ENCODE measurements at regions not wholly inside any gene's neighbourhood (a gene's known extent, or its start where the extent isn't known, plus 50 kb on each side); places are given as distances from the start of the nearest gene placed in this dataset.
A peak's percentile ranks its signal among the peaks of the same experiment; 100 is the strongest.
"Not testable (repeated sequence)": the region's sequence is repeated elsewhere in the genome, so short reads cannot be mapped to it uniquely, and the experiment has no call there.

DNA sequence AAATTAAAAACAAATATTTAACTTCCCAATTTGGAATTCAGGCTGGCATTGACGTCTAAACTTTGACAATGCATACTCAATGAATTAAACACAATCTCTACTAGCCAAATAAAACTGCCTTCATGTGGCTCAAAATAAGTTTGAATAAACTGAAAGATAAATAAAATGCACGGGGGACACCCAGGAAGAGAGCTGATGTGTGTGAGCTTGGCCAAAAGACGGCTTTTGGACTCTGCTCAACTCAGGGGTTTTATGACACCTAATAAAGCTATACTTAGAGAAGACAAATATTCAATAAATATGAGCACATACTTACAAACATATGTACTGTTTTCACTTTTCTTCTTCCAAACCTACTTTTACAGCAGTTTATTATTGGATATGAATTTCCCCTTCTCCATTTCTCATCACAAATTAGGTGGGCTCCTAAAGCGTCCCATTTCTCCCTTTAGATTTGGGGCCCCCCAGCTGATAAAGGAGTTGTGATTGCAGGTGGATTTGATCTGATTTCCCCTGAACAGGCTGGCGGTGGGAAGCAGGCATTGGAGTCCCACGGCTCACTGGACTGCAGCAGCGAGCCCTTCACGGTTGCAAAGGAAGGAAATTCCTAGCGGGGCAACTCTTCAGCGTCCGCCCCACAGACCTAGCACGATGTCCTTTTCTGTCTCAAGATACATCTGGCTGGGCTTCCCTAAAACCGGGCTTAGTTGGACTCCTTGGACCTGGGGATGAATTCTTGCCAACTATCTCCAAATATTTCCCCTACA lies 79.6 kb downstream of the INSIG1 start:
- DNase-seq (ENCODE audit: low read depth in 2 of 2), result no peak

DNA sequence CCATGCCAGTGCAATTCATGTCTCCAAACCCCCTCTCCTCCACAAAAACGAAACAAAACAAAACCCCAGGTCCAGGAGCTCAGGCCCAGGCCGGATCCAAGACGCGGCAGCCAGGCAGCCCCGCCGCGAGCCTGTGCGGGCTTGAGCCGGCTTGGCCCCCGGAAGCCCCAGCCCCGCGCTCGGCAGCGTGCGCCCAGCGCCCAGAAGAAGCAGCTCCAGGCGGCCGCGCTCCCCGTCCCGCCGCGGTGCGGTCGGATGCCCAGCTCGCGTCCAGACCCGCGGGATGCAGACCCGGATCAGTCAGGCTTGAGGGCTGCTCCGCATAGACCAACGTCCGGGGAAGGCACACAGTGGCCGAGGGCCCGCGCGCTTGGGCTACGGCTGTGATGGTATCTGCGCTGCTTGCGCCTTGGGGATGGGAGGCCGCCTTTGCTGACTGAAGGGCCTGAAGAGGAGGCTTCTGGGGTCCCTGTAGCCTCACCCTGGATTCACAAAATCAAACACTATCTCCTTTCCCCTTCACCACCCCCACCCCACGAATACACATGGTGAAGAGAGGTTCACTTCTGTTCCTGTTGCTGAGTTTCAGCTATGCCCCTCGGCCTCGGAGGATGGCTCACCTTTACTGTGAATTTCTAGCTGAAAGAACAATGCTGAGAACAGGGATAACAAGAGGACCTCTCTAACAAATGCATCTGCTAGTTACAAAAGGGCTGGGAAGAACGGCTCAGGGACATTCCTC lies 79.9 kb upstream of the EN2 start:
- no peak for DNase-seq (ENCODE audit: low read depth in 2 of 2)

DNA sequence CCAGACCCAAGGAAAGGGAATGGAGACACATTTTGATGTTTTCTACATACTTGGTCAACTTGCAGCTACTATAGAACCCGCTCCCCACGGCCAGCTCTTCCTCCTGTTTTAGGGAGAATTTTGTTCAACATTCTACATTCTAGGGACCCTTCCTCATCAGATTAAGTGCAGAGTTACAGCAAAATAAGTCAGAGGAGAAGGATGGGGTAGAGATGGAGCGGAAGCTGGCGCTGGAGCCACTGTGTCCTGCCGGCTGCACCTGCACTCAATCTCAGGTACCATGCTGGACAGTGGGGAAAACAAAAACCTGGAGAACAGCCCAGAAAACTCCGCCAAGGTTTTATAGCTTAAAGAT lies 79.4 kb upstream of the EN2 start:
- no peak for DNase-seq (ENCODE audit: low read depth in 2 of 2)

DNA sequence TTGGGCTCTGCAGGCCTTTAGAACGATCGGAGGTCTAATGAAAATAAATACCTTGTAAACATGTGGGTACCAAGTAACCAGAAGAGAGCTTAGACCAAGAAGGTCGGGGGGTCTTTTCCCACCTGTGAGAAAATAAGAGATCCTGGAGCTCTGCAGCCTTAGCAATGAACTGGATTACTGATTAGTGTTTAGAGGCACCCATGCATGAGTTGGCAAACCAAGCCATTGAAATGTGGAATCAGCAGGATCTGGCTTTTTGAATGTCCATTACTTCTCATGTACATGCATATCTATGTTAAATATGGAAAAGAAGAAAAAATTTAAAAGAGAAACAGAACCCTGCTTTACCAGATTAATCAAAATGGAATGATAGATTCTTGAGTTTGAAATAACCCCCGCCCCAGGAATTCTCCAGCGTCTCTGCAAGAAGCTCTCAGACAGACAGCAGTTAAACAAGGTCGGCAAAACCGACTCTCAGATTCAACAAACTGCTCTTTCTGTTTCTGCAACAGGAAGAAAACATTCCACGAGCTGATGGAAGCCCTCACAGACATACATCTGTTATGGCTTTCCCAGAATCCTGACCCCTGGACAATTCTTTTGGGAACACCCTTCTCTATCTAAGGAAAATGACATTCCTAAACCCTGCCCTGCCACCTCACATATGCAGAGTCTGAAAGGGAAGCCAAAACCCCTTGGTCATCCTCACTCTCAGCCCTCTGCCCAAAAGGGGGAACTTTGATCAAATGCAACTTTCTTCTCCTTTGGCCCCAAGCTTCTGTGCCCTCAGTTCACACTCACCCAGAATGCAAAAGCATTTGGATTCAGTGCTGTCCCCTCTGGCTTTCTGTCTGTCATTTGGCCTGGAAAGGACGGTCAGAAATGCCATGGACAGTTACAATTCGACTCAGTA lies 78.7 kb upstream of the EN2 start:
- DNase-seq (ENCODE audit: low read depth in 2 of 2), result no peak

DNA sequence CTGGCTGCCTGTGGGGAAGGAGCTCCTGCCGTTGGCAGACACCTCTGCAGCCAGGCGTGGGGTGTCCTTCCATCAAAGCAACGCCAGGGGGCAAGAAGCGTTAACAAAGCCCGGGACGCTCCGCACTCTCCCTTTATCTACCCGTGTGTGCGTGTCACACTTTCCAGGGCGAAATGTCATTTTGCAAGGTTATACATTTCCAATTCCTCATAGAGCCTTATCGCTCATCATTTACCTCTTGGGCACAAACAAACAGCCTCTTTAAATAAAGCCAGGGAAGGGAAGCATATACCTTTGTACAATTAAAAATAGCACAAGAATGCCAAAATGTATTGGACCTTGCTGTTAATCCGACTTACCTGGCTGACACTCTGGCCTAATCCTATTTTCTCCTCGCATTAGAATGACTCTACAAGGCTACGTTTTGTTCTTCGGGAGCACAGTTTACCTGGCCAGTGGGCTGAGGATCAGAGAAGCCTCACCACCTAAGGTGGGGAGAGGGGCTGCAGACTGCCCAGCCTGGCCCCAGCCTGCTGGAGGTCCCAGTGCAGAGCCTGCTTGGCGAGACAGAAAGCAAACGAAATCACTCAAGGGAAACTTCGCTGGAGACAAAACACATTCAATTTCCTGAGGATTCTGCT lies 77.6 kb upstream of the EN2 start:
- peak; percentile 31 to 38 for DNase-seq (ENCODE audit: low read depth in 2 of 2)

DNA sequence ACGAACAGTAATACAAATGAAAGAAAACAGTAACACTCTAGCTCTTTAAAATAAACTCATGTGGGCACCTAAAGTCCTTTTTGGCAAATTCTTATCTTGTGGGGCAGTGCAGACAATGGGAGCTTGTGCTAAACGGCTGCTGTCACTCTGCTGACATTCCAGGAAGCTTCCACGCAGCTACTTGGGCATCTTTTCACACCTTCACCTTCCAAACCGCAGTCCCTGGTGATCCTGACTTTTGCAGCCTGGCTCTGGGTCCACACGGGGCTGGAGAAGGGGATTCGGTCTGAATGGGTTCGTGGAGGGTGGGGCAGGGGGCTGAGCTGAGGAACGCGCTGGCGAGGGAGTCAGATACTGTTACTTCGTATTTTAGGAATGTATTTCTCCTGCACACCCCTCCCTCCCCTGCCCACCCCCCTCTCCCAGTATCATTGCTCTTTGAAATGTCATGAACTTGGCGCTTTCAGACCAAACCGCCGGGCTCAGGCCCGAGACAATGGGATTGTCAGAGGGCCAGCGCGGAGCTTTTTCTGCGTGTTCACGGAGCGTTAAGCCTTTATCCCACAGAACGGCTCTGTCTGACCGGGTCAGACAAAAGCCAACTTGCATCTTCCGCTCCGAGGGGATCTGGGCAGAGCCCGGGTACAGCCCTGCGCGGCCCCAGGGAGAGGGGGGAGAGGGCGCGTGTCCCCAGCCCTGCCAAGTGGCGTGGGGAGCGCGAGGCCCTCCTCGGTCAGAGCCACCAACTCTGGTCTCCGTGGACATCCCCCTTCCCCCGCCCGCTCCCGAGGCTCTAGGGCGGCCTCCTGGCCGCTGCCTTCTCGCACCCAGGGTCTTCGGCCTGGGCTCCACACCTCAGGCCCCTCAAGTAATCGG lies 76.7 kb upstream of the EN2 start:
- DNase-seq (ENCODE audit: low read depth in 2 of 2), result no peak

DNA sequence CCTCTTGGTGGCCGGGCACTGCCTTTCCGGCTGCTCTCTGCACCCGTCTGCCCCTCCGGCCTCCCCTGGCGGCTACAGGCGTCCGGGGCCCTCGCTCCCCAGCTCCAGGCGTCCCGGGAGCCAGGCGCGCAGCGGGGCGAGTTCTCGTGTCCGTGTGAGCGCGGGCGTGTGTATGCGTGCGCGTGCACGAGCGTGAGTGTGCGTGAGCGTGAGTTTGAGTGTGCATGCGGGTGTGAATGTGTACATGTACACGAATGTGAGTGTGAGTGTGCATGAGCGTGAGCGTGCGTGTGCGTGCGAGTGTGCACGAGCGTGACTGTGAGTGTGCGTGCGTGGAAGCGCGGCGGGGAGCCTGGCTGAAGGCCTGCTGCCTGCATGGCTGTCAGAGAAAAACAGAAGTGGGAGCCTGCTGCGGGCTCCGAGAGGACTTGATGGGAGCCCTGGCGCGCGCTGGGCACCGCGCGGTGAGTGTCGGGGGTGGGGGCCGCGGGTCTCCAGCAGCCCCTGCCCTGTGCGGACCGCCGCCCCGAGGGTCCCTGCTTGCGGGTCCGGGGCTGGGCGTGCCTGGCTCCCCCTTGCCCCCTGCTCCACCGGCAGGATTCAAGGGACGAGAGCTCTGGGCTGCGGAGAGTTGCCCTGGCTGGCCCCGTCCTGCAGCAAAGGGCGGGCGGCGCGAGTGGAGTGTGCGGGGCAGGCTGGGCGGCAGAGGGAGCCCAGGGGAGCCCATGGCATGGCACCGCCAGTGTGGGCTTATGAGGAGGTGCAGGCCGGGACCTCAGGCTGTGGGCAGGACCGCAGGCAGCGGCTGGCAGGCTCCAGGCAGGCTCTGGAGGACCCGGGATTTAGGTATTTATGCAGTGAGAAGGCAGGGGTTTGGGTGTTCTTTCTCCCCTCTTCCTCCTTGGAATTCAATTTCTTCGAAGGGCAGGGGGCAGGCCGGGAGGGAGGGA lies 75.8 kb upstream of the EN2 start:
- DNase-seq (ENCODE audit: low read depth in 2 of 2), result no peak

DNA sequence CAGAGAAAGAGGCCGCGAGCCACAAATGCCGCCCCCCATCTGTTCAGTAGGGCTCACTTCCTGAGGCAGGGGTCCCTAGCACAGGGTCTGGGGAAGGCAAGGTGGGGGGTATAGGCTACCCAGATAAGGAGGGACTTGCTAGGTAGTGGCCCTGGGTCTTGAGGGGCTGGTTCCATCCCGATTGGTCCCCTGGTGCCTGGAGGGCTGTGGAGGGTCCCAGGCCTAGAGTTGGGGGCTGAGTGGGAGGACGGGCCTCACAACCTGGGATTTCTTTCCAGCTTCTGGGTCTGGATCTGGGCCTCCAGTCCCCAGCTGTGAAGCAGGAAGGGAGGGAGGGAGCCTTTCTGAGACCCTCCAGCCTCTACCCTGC lies 75.1 kb upstream of the EN2 start:
- no peak for DNase-seq (ENCODE audit: low read depth in 2 of 2)

DNA sequence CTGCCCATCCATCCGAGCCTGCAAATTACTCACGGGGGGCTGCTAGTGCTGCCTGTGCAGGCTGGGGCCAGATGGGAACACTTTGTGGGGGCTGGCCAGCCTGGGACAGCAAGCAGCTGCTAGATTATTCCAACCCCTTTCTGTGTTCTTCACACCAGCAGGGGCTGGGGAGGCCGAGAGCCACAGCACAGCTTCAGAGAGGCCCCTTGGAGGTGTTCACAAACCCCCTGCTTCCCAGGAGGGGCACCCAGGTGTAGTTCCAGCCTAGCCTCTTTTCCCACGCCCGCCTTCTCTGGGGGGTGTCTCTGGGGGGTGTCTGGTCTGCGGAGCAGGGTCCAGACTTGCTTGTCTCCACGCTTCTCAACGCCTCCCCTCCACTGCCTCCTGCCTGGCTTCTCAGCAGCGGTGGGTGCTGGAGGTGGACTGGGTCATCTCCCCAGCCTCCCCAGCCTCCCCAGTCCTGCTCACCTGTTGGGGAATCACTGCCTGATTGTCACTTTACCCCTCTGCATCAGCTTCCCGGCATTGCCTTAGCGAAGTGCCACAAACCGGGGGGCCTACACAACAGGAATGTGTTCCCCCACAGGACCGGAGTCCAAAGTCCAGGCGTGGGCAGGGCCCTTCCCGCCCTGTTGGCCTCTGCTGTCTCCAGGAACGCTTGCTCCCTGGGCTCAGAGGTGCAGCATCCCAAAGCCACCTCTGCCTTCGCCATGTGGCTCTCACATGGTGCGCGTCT lies 74.0 kb upstream of the EN2 start:
- no peak for DNase-seq (ENCODE audit: low read depth in 2 of 2)

DNA sequence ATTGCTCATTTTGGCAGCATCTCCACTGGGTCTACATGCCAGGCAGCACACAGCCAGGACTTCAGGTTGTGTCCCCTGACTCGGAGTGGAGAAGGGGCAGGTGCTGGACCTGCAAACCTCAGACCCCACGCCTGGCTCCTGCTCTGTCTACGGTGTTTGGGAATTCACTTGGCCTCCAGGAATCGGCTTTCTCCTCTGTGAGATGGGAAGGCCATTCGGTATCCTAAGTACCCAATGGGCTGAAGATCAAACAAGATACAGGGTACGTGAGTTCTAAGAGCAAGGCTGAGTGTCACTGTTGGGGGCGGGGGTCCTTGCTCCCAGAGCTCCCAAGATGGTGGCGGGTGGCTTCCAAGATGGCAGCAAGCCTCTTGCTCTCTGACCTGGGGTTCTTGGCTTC lies 73.2 kb upstream of the EN2 start:
- no peak for DNase-seq (ENCODE audit: low read depth in 2 of 2)

DNA sequence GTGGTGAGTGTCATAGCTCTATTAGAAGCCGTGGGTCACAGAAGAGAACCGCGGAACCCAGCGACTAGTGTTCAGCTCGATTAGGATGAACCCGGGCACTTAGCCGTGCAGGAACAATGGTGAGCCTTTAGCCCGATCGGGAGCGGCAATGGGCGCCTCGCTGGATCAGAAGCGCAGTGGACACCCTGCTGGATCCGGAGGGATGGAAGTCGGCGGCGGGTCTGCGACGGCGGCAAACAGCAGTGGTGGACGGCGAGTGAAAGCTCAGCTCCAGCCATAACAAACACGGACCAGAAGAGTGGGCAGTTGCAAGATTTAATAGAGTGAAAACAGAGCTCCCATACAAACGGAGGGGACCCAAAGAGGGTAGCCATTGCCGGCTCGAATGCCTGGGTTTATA lies 72.7 kb upstream of the EN2 start:
- DNase-seq (ENCODE audit: low read depth in 2 of 2), result not testable (repeated sequence)

DNA sequence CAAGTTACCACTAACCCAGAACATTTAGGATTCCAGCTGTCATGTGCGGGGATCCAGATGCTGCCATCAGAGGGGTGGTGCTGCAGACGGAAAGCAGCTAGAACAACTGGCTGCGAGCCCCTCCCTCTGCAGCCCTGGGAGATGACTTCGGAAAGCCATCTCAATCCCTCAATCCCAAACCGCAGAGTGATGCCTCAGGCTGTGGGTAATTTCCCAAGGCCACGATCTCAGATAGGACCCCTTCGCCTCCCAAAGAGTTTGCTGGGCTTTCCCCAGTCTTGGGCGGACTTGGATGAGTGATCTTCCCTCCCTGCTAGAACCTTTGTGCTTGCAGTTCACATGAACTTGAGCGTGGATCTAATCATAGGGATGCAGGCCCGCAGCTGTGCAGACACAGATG lies 71.3 kb upstream of the EN2 start:
- no peak for DNase-seq (ENCODE audit: low read depth in 2 of 2)

DNA sequence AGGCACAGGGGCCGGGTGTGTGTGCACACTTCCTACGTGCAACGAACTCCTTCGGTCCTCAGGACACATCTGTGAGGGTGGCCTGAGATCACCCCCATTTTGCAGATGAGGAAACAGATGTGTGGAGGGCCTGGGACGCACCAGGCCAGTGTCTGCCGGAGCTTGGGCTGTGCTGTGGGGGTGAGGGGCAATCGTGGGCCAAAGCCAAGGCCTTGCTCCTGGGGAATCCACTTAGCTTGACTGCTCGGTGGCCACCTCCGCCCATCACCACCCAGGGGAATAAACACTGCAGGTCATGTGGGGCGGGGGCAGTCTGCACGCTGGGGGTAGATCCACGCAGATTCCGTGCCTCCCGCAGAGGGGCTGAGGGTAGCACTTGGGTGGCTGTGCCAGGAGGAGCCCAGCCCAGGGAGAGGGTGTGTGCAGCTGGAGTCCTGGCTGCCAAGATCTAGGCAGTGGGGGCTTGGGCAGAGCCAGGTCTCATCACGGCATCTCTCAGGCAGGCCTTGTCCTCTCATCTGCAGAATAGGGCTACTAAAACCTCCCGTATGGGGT lies 70.8 kb upstream of the EN2 start:
- no peak for DNase-seq (ENCODE audit: low read depth in 2 of 2)

DNA sequence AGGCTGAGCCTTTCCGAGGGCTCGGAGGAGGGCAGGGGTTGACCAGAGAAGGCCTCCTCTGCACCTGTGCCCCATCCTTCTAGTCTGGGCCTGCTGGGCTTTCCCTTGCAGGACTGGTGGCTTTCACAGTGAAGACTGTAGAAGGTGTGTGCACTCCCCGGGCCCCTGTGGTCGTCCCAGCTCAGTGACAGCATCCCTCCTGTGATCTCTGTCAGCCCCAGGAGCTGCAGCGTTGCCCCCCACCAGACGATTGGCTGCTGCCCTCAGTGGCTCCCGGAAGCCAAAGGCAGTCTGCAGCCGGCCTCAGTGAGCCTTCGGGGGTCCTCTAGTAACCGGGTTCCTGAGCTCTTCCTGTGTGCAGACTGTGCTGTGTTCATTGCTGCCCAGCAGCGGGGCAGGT lies 69.4 kb upstream of the EN2 start:
- DNase-seq (ENCODE audit: low read depth in 2 of 2), result no peak

DNA sequence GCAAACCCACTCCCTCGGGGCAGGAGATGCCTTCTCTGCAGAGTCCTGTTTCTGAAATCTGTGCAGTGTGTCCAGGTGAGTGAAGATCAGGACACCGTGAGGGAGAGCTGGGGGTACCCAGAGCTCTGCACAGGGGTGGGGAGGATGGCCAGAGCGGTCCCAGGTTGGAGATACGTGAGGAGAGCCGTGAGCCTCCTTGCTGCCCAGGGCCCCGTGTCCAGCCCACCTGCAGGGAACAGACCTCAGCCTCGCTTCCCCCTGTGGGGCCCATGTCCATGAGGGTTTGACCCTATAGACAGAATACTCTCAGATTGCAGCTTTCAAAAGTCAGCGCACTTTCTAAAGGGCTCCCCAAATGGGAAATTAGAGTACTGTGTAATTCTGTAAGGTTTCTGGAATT lies 66.5 kb upstream of the EN2 start:
- no peak for DNase-seq (ENCODE audit: low read depth in 2 of 2)

DNA sequence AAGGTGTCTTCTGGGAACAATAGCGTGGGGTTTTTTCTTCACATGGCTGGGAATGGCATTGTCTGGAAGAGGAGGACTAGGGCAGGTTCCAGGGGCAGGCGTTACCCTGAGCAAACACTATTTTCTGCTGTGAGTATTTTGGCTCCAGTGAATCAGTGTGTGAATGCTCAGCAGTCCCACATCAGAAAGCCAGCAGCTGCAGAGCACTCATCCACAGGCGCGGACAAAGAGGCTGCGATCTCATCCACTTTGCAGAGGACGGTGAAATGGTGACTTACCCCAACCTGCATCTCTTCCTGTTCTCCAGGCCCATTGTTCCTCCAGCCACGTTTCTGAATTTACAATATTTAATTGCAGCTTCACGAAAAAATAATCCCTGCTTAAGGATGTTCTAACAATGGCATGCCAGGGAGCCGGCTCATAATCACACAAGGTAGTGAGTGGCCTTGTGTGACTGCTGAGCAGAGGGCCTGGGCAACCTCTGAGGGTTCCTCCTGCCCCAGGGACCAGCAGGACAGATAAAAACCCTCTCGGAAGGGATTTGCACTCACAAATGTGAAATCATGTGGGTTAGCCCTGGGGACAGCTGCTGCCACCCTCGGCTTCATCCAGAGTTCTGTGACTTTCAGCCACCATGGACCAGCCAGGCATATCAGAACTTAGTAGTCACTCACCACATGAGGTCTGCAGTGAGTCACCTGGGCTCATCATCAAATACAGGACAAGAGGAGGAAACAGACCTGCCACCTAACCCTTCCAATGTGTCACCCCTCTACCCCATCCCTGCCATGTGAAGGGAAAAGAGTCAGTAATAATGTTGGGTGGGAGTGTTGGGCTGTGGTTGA lies 65.0 kb upstream of the EN2 start:
- DNase-seq (ENCODE audit: low read depth in 2 of 2), result no peak

DNA sequence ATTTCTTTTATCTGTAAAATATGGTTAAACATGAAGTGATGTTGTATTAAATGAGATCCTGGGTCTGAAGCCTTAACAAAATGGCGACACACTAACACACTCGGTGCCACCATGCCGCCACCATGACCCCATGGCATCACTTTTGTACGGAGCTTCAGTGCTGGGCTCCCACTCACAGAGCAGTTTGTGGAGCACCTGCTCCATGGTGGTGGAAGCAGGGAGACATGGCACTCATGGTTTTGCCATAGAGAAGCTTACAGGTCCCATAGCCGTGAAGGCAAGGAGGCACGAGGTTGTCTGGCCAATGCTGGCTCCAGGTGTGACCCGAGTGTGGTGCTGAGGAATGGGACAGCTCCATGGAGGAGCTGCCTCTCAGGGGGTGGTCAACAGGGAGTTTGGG lies 63.5 kb upstream of the EN2 start:
- no peak for DNase-seq (ENCODE audit: low read depth in 2 of 2)

DNA sequence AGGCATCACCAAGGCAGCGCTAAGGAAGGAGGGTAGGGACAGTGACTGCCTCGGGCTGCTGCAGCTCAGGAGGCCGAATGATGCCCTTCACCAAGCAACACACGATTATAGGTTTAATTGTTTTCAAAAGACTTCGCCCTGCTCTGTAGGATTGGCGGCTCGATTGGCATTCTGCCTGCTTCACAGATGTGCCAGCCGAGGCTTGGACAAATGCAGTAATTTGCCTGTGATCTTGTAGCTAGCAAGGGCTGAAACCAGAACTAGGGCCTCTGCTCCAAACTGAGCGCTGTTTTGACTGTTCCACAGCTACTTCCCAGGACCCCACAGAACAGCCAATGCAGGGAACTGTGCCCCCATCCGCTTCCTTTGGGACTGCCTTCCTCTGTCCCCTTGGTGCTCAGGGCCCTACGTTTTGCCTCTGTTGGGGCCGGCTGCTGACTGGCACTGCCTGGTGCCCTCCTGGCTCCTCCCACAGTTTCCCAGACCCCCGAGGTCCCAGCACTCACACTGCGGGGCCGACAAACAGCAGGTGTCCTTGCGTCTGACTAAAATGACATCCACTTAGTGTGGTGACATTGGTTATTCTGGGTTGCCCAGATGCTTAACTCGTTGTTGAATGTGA lies 62.6 kb upstream of the EN2 start:
- no peak for DNase-seq (ENCODE audit: low read depth in 2 of 2)
